Esophagus squamous epithelium (tissue), 4 donors: ENCODE measurements at regions not wholly inside any gene's neighbourhood (a gene's known extent, or its start where the extent isn't known, plus 50 kb on each side); places are given as distances from the start of the nearest gene placed in this dataset.

Source experiments
- POLR2A ChIP-seq, 4 donors: fragments of 450-650 bp; IDR thresholded peaks; one replicate each; pipeline ENCODE4 v1.6.1; 2017; ENCODE audit warnings: antibody characterized with exemption in 4 of 4, mild to moderate bottlenecking in 4 of 4, moderate library complexity in 3 of 4
- TF ChIP-seq, protein P1 (sequence below), 6 experiments: fragments of 450-650 bp in 4 of 6; fragments of 200-600 bp in 2 of 6; sonication (generic) in 2 of 6; IDR thresholded peaks; one replicate each; pipeline ENCODE4 v1.5.1; 2016 to 2019; ENCODE audit warnings: antibody characterized with exemption in 6 of 6, mild to moderate bottlenecking in 4 of 6, moderate library complexity in 4 of 6

DNA sequence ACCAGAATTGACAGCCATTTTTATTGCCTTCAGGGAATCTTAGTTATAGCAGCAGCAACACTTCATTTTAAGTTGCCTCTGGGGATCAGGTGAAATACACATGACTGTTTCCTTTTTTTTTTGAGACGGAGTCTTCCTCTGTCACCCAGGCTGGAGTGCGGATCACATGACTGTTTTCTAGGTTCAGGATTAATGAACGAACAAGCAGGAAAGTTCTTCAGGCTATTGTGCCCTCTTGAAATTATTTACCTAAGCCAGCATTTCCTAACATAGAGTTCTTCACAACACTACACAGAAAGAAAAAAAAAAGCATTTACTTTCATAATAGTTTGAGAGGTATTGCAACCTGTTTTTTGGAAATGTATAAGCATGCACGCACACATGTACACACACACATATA lies 2032.8 kb downstream of the PCDH7 start:
- TF ChIP-seq, protein P1, sequence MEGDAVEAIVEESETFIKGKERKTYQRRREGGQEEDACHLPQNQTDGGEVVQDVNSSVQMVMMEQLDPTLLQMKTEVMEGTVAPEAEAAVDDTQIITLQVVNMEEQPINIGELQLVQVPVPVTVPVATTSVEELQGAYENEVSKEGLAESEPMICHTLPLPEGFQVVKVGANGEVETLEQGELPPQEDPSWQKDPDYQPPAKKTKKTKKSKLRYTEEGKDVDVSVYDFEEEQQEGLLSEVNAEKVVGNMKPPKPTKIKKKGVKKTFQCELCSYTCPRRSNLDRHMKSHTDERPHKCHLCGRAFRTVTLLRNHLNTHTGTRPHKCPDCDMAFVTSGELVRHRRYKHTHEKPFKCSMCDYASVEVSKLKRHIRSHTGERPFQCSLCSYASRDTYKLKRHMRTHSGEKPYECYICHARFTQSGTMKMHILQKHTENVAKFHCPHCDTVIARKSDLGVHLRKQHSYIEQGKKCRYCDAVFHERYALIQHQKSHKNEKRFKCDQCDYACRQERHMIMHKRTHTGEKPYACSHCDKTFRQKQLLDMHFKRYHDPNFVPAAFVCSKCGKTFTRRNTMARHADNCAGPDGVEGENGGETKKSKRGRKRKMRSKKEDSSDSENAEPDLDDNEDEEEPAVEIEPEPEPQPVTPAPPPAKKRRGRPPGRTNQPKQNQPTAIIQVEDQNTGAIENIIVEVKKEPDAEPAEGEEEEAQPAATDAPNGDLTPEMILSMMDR (IDR thresholded peaks at IDR 0.05): no peak
- no peak for TF ChIP-seq POLR2A (IDR thresholded peaks at IDR 0.05)
